Keratinocyte (primary cell): ENCODE measurements at regions not wholly inside any gene's neighbourhood (a gene's known extent, or its start where the extent isn't known, plus 50 kb on each side); places are given as distances from the start of the nearest gene placed in this dataset.

ENCODE experiments used
- DNase-seq: peaks from one replicate; pipeline ENCODE4 v3.0.0-alpha.2; 2011; ENCODE audit warnings: low read depth, missing footprints, low spot score
- FAIRE-seq: peaks from 2 replicates; lab custom pipeline; 2011; peaks lifted over from hg19 to GRCh38; lab: Jason Lieb, UNC
- H2AFZ ChIP-seq: 2 replicates; pipeline ENCODE4 v1.6.0; 2012; ENCODE audit warnings: low read length, control low read depth, inconsistent platforms; ENCODE audit not compliant: control insufficient read depth
- H3K27ac ChIP-seq: 2 replicates; pipeline ENCODE4 v1.5.1; 2011; ENCODE audit warnings: low read length; ENCODE audit not compliant: control insufficient read depth, insufficient read depth
- H3K27me3 ChIP-seq: 3 replicates; pipeline ENCODE4 v1.6.0; 2011; ENCODE audit warnings: low read length; ENCODE audit not compliant: control insufficient read depth, insufficient read depth; ENCODE audit errors: extremely low read depth
- H3K36me3 ChIP-seq, 2 experiments: 2 replicates in 1 of 2; 3 replicates in 1 of 2; pipeline ENCODE4 v1.5.1; 2011; ENCODE audit warnings: low read length in 2 of 2, mild to moderate bottlenecking in 1 of 2; ENCODE audit not compliant: control insufficient read depth in 2 of 2, insufficient read depth in 2 of 2; ENCODE audit errors: extremely low read depth in 1 of 2
- H3K4me1 ChIP-seq: 3 replicates; pipeline ENCODE4 v1.5.1; 2011; ENCODE audit warnings: low read length; ENCODE audit not compliant: control insufficient read depth, insufficient read depth; ENCODE audit errors: extremely low read depth
- H3K4me2 ChIP-seq: 3 replicates; pipeline ENCODE4 v1.6.0; 2011; ENCODE audit warnings: low read depth, low read length; ENCODE audit not compliant: control insufficient read depth, insufficient read depth; ENCODE audit errors: extremely low read depth
- H3K4me3 ChIP-seq, 3 experiments: fragments of 200-600 bp in 1 of 3; sonication (generic) in 1 of 3; 2 replicates in 2 of 3; 3 replicates in 1 of 3; pipeline ENCODE4 v1.5.1; 2011 to 2016; ENCODE audit warnings: low read length in 3 of 3, mild to moderate bottlenecking in 3 of 3, control low read depth in 2 of 3, inconsistent platforms in 1 of 3, low read depth in 1 of 3, mixed read lengths in 1 of 3, mixed run types in 1 of 3, moderate library complexity in 1 of 3; ENCODE audit not compliant: control insufficient read depth in 2 of 3, insufficient read depth in 2 of 3; ENCODE audit errors: extremely low read depth in 1 of 3
- H3K79me2 ChIP-seq: 2 replicates; pipeline ENCODE4 v1.6.0; 2012; ENCODE audit warnings: low read length; ENCODE audit not compliant: control insufficient read depth, insufficient read depth
- H3K9ac ChIP-seq: 3 replicates; pipeline ENCODE4 v1.6.0; 2011; ENCODE audit warnings: low read length; ENCODE audit not compliant: control insufficient read depth, insufficient read depth; ENCODE audit errors: extremely low read depth
- H3K9me1 ChIP-seq: 3 replicates; pipeline ENCODE4 v1.6.0; 2011; ENCODE audit warnings: low read length; ENCODE audit not compliant: control insufficient read depth, insufficient read depth; ENCODE audit errors: extremely low read depth
- H3K9me3 ChIP-seq: 2 replicates; pipeline ENCODE4 v1.5.1; 2012; ENCODE audit warnings: low read depth, low read length; ENCODE audit not compliant: control insufficient read depth
- H4K20me1 ChIP-seq: 3 replicates; pipeline ENCODE4 v1.6.0; 2011; ENCODE audit warnings: low read length; ENCODE audit not compliant: control insufficient read depth, insufficient read depth; ENCODE audit errors: extremely low read depth
- CTCF ChIP-seq, 3 experiments: IDR thresholded peaks in 1 of 3; conservative IDR thresholded peaks in 1 of 3; optimal IDR thresholded peaks in 1 of 3; 2 replicates in 2 of 3; 3 replicates in 1 of 3; pipeline versions ENCODE3 to v1.5.1; 2011; ENCODE audit warnings: low read length in 3 of 3, mild to moderate bottlenecking in 3 of 3, moderate library complexity in 2 of 3, control low read depth in 1 of 3, inconsistent platforms in 1 of 3; ENCODE audit not compliant: insufficient read depth in 2 of 3; ENCODE audit errors: extremely low read depth in 1 of 3
- EZH2 ChIP-seq: IDR thresholded peaks from one replicate; pipeline ENCODE4 v1.6.1; 2012; ENCODE audit warnings: inconsistent platforms, mild to moderate bottlenecking, low read length, moderate library complexity
- dilution Hi-C: fragments of 300-500 bp; cut with MboI; formaldehyde crosslinking; loops from one replicate; pipeline ENCODE4 v1.7.0; 2020; ENCODE audit warnings: low sequenced_read_pairs; ENCODE audit not compliant: extremely low pct_ligation_motif_present

- dilution Hi-C loops, result no loop called here
- FAIRE-seq (no peak), DNase-seq (no peak)
- H3K9me1 ChIP-seq, result no peaks in the 10 kb centered on the region
- no peak overlapping the region for H3K27ac ChIP-seq
- no peaks in the 10 kb centered on the region for H3K4me1 ChIP-seq
- no peak overlapping the region for H2AFZ ChIP-seq
- H3K4me2 ChIP-seq, result no peak overlapping the region
- no peaks in the 10 kb centered on the region for H3K9me3 ChIP-seq
- H3K9ac ChIP-seq, result no peak overlapping the region
- H3K27me3 ChIP-seq, result no peaks in the 10 kb centered on the region
- no peak for TF ChIP-seq CTCF (optimal IDR thresholded peaks at IDR 0.05 in 1 of 3, IDR thresholded peaks at IDR 0.05 in 1 of 3, conservative IDR thresholded peaks at IDR 0.05 in 1 of 3; ENCODE audit: extremely low read depth in 1 of 3, insufficient read depth in 2 of 3, low read length in 3 of 3)
- TF ChIP-seq EZH2, result no peak
- no peaks in the 10 kb centered on the region for H3K36me3 ChIP-seq
- H4K20me1 ChIP-seq, result no peaks in the 10 kb centered on the region
- no peak overlapping the region for H3K4me3 ChIP-seq
- no peaks in the 10 kb centered on the region for H3K79me2 ChIP-seq
Measured at GRCh38 chr6:135693811-135694370, 157.6 kb upstream of the PDE7B start.

GRCh38 chr6:135699705-135700104, 151.8 kb upstream of the PDE7B start:
- Histone ChIP-seq H3K4me2 (no peak overlapping the region), H2AFZ (no peak overlapping the region), H3K4me3 (no peak overlapping the region), H3K4me1 (no peaks in the 10 kb centered on the region), H3K9me1 (no peaks in the 10 kb centered on the region), H3K27me3 (no peaks in the 10 kb centered on the region), H3K27ac (no peak overlapping the region), H3K9ac (no peak overlapping the region), H3K9me3 (no peaks in the 10 kb centered on the region), H4K20me1 (no peaks in the 10 kb centered on the region), H3K36me3 (no peaks in the 10 kb centered on the region), H3K79me2 (no peaks in the 10 kb centered on the region)
- no peak for TF ChIP-seq EZH2
- TF ChIP-seq CTCF (optimal IDR thresholded peaks at IDR 0.05 in 1 of 3, IDR thresholded peaks at IDR 0.05 in 1 of 3, conservative IDR thresholded peaks at IDR 0.05 in 1 of 3; ENCODE audit: extremely low read depth in 1 of 3, insufficient read depth in 2 of 3, low read length in 3 of 3), result no peak
- FAIRE-seq (no peak), DNase-seq (no peak)
- dilution Hi-C loops, result no loop called here
